ENCODE measurements at regions not wholly inside any gene's neighbourhood (a gene's known extent, or its start where the extent isn't known, plus 50 kb on each side); places are given as distances from the start of the nearest gene placed in this dataset.

- no peaks in the 10 kb centered on the region for H3K27me3 ChIP-seq (ENCODE audit: control insufficient read depth in 2 of 2, insufficient read depth in 2 of 2, low read length in 2 of 2)
- Mint-ChIP-seq H3K4me3 (no peak overlapping the region), H3K27me3 (no peaks in the 10 kb centered on the region), H3K36me3 (peaks cover 0 to 67% (median 35%) of the 10 kb centered on the region in 5 donors), H3K9me3 (peaks cover 0 to 7% (median 2%) of the 10 kb centered on the region in 11 donors), H3K27ac (no peak overlapping the region), H3K4me1 (peaks cover 0 to 14% (median 2%) of the 10 kb centered on the region in 7 donors)
- peaks cover 0 to under 1% (median 0%) of the 10 kb centered on the region in 3 experiments for H3K9me3 ChIP-seq (ENCODE audit: control insufficient read depth in 2 of 3, low read length in 3 of 3)
- ATAC-seq (no peak), DNase-seq (no peak)
- ChIA-PET POLR2A (no interaction called here), CTCF (no interaction called here)
- H3K4me1 ChIP-seq (ENCODE audit: control insufficient read depth in 2 of 2, insufficient read depth in 2 of 2, low read length in 2 of 2) = no peaks in the 10 kb centered on the region
- H3K27ac ChIP-seq (ENCODE audit: low read depth, low read length) = no peak overlapping the region
- no peak overlapping the region for H3K4me3 ChIP-seq (ENCODE audit: low read length)
- intact Hi-C loops (cut with micrococcal nuclease) = no loop called here
- H3K36me3 ChIP-seq (ENCODE audit: control insufficient read depth in 2 of 3, insufficient read depth in 3 of 3, low read length in 3 of 3) = peaks cover 0 to 7% (median 0%) of the 10 kb centered on the region in 3 experiments
Measured at GRCh38 chr4:123297836-123298235, 98.8 kb upstream of the SPRY1 start.

- POLR2A ChIA-PET = no interaction called here
- no peaks in the 10 kb centered on the region for H3K9me3 ChIP-seq (ENCODE audit: control insufficient read depth in 2 of 3, low read length in 3 of 3)
- CTCF ChIA-PET = no interaction called here
- H3K36me3 Mint-ChIP-seq = peaks cover 0 to 65% (median 34%) of the 10 kb centered on the region in 5 donors
- no peaks in the 10 kb centered on the region for H3K27me3 ChIP-seq (ENCODE audit: control insufficient read depth in 2 of 2, insufficient read depth in 2 of 2, low read length in 2 of 2)
- no peaks in the 10 kb centered on the region for H3K27me3 Mint-ChIP-seq
- H3K4me3 ChIP-seq (ENCODE audit: low read length) = no peak overlapping the region
- peaks cover 0 to 3% (median 0%) of the 10 kb centered on the region in 3 experiments for H3K36me3 ChIP-seq (ENCODE audit: control insufficient read depth in 2 of 3, insufficient read depth in 3 of 3, low read length in 3 of 3)
- peaks cover 0 to 7% (median 2%) of the 10 kb centered on the region in 11 donors for H3K9me3 Mint-ChIP-seq
- ATAC-seq (no peak), DNase-seq (no peak)
- H3K4me1 Mint-ChIP-seq = peaks cover 0 to 14% (median 2%) of the 10 kb centered on the region in 7 donors
- no peaks in the 10 kb centered on the region for H3K4me1 ChIP-seq (ENCODE audit: control insufficient read depth in 2 of 2, insufficient read depth in 2 of 2, low read length in 2 of 2)
- H3K4me3 Mint-ChIP-seq = no peak overlapping the region
- no peak overlapping the region for H3K27ac ChIP-seq (ENCODE audit: low read depth, low read length)
- no peak overlapping the region for H3K27ac Mint-ChIP-seq
- intact Hi-C loops (cut with micrococcal nuclease) = no loop called here
Measured at GRCh38 chr4:123298261-123298660, 98.3 kb upstream of the SPRY1 start.

DNA sequence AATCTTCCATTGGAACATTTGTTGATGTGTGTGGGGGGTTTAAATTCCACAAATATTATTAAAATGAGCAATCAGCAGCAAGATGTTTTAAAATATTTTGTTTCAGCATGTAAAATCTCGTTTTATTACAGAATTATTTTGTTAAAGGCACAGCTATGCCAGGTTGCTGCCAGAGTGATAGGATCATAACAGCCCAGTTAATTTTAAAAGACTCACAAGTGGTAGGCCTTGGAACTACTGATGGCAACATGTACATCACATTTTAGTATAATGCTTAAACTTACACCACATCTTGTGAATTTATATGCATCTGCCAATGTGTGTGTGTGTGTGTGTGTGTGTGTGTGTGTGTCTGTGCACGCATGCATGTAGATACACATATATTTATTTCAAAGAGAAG lies 97.8 kb upstream of the SPRY1 start:
- peaks cover 0 to 14% (median 2%) of the 10 kb centered on the region in 7 donors for H3K4me1 Mint-ChIP-seq
- H3K9me3 Mint-ChIP-seq = peaks cover 0 to 5% (median 1%) of the 10 kb centered on the region in 11 donors
- Histone ChIP-seq H3K36me3 (ENCODE audit: control insufficient read depth in 2 of 3, insufficient read depth in 3 of 3, low read length in 3 of 3) (no peaks in the 10 kb centered on the region), H3K4me3 (ENCODE audit: low read length) (no peak overlapping the region), H3K4me1 (ENCODE audit: control insufficient read depth in 2 of 2, insufficient read depth in 2 of 2, low read length in 2 of 2) (no peaks in the 10 kb centered on the region), H3K27ac (ENCODE audit: low read depth, low read length) (no peak overlapping the region), H3K9me3 (ENCODE audit: control insufficient read depth in 2 of 3, low read length in 3 of 3) (no peaks in the 10 kb centered on the region), H3K27me3 (ENCODE audit: control insufficient read depth in 2 of 2, insufficient read depth in 2 of 2, low read length in 2 of 2) (no peaks in the 10 kb centered on the region)
- H3K36me3 Mint-ChIP-seq = peaks cover 0 to 60% (median 33%) of the 10 kb centered on the region in 5 donors
- POLR2A ChIA-PET = no interaction called here
- no peak overlapping the region for H3K27ac Mint-ChIP-seq
- ATAC-seq (no peak), DNase-seq (no peak)
- H3K4me3 Mint-ChIP-seq = no peak overlapping the region
- no peaks in the 10 kb centered on the region for H3K27me3 Mint-ChIP-seq
- intact Hi-C loops (cut with micrococcal nuclease) = no loop called here
- CTCF ChIA-PET = no interaction called here

- Mint-ChIP-seq H3K4me3 (no peak overlapping the region), H3K27ac (no peak overlapping the region), H3K36me3 (peaks cover 3 to 60% (median 29%) of the 10 kb centered on the region in 5 donors), H3K27me3 (no peaks in the 10 kb centered on the region), H3K4me1 (peaks cover 0 to 15% (median 5%) of the 10 kb centered on the region in 7 donors), H3K9me3 (peaks cover 0 to 5% (median 0%) of the 10 kb centered on the region in 11 donors)
- Histone ChIP-seq H3K27ac (ENCODE audit: low read depth, low read length) (no peak overlapping the region), H3K36me3 (ENCODE audit: control insufficient read depth in 2 of 3, insufficient read depth in 3 of 3, low read length in 3 of 3) (no peaks in the 10 kb centered on the region), H3K4me3 (ENCODE audit: low read length) (no peak overlapping the region), H3K27me3 (ENCODE audit: control insufficient read depth in 2 of 2, insufficient read depth in 2 of 2, low read length in 2 of 2) (no peaks in the 10 kb centered on the region), H3K9me3 (ENCODE audit: control insufficient read depth in 2 of 3, low read length in 3 of 3) (no peaks in the 10 kb centered on the region), H3K4me1 (ENCODE audit: control insufficient read depth in 2 of 2, insufficient read depth in 2 of 2, low read length in 2 of 2) (no peaks in the 10 kb centered on the region)
- ATAC-seq (no peak), DNase-seq (no peak)
- ChIA-PET POLR2A (no interaction called here), CTCF (no interaction called here)
- intact Hi-C loops (cut with micrococcal nuclease) = no loop called here
Measured at GRCh38 chr4:123299212-123299691, 97.3 kb upstream of the SPRY1 start.

GRCh38 chr4:123300222-123301039 lies 96.2 kb upstream of the SPRY1 start:
- H3K4me1 ChIP-seq (ENCODE audit: control insufficient read depth in 2 of 2, insufficient read depth in 2 of 2, low read length in 2 of 2) = no peaks in the 10 kb centered on the region
- H3K27me3 ChIP-seq (ENCODE audit: control insufficient read depth in 2 of 2, insufficient read depth in 2 of 2, low read length in 2 of 2) = no peaks in the 10 kb centered on the region
- Mint-ChIP-seq H3K4me3 (no peak overlapping the region), H3K27me3 (no peaks in the 10 kb centered on the region), H3K9me3 (peaks cover 0 to 5% (median 0%) of the 10 kb centered on the region in 11 donors), H3K36me3 (peaks cover 1 to 57% (median 24%) of the 10 kb centered on the region in 5 donors), H3K27ac (no peak overlapping the region), H3K4me1 (peaks cover 0 to 16% (median 5%) of the 10 kb centered on the region in 7 donors)
- no peak for ATAC-seq
- no peak overlapping the region for H3K4me3 ChIP-seq (ENCODE audit: low read length)
- POLR2A ChIA-PET = no interaction called here
- CTCF ChIA-PET = no interaction called here
- no peaks in the 10 kb centered on the region for H3K9me3 ChIP-seq (ENCODE audit: control insufficient read depth in 2 of 3, low read length in 3 of 3)
- no peak for DNase-seq
- no peaks in the 10 kb centered on the region for H3K36me3 ChIP-seq (ENCODE audit: control insufficient read depth in 2 of 3, insufficient read depth in 3 of 3, low read length in 3 of 3)
- intact Hi-C loops (cut with micrococcal nuclease) = no loop called here
- no peak overlapping the region for H3K27ac ChIP-seq (ENCODE audit: low read depth, low read length)

GRCh38 chr4:123301923-123302322 lies 94.7 kb upstream of the SPRY1 start:
- no peaks in the 10 kb centered on the region for H3K36me3 ChIP-seq (ENCODE audit: control insufficient read depth in 2 of 3, insufficient read depth in 3 of 3, low read length in 3 of 3)
- Mint-ChIP-seq H3K27me3 (no peaks in the 10 kb centered on the region), H3K27ac (no peak overlapping the region), H3K4me1 (peaks cover 0 to 16% (median 5%) of the 10 kb centered on the region in 7 donors), H3K4me3 (no peak overlapping the region), H3K9me3 (no peaks in the 10 kb centered on the region), H3K36me3 (peaks cover 1 to 54% (median 23%) of the 10 kb centered on the region in 5 donors)
- no peak overlapping the region for H3K4me3 ChIP-seq (ENCODE audit: low read length)
- ATAC-seq (no peak), DNase-seq (no peak)
- intact Hi-C loops (cut with micrococcal nuclease) = no loop called here
- H3K27ac ChIP-seq (ENCODE audit: low read depth, low read length) = no peak overlapping the region
- H3K4me1 ChIP-seq (ENCODE audit: control insufficient read depth in 2 of 2, insufficient read depth in 2 of 2, low read length in 2 of 2) = no peaks in the 10 kb centered on the region
- CTCF ChIA-PET = no interaction called here
- H3K9me3 ChIP-seq (ENCODE audit: control insufficient read depth in 2 of 3, low read length in 3 of 3) = no peaks in the 10 kb centered on the region
- no peaks in the 10 kb centered on the region for H3K27me3 ChIP-seq (ENCODE audit: control insufficient read depth in 2 of 2, insufficient read depth in 2 of 2, low read length in 2 of 2)
- POLR2A ChIA-PET = no interaction called here

All from naive thymus-derived CD4-positive, alpha-beta T cell (primary cell).